ENCODE measurements at regions not wholly inside any gene's neighbourhood (a gene's known extent, or its start where the extent isn't known, plus 50 kb on each side); places are given as distances from the start of the nearest gene placed in this dataset.

DNA sequence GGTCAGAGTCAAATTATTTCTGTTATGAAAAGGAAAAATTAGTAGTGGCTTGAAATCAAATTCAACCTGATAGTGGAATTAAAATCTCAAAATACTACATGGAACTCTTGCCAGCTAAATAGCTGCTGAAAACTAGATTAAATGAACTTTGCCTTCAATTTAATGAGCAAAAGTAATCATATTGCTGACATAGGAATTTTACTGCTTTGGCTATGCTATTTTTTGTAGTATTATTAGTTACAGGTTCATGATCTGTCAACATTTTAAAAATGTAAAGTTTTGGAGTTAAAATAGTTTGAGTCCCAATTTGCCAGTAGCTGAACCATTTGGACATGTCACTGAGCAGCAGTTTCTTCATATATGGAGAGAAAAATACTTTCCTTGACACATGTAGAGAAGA, 81.4 kb downstream of the RERGL start:
- TF ChIP-seq, protein P1, sequence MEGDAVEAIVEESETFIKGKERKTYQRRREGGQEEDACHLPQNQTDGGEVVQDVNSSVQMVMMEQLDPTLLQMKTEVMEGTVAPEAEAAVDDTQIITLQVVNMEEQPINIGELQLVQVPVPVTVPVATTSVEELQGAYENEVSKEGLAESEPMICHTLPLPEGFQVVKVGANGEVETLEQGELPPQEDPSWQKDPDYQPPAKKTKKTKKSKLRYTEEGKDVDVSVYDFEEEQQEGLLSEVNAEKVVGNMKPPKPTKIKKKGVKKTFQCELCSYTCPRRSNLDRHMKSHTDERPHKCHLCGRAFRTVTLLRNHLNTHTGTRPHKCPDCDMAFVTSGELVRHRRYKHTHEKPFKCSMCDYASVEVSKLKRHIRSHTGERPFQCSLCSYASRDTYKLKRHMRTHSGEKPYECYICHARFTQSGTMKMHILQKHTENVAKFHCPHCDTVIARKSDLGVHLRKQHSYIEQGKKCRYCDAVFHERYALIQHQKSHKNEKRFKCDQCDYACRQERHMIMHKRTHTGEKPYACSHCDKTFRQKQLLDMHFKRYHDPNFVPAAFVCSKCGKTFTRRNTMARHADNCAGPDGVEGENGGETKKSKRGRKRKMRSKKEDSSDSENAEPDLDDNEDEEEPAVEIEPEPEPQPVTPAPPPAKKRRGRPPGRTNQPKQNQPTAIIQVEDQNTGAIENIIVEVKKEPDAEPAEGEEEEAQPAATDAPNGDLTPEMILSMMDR (IDR thresholded peaks at IDR 0.05) = no peak
- DNase-seq (ENCODE audit: low spot score) = no peak
- no peak overlapping the region for H3K27ac ChIP-seq
- no peak overlapping the region for H3K4me3 ChIP-seq

DNA sequence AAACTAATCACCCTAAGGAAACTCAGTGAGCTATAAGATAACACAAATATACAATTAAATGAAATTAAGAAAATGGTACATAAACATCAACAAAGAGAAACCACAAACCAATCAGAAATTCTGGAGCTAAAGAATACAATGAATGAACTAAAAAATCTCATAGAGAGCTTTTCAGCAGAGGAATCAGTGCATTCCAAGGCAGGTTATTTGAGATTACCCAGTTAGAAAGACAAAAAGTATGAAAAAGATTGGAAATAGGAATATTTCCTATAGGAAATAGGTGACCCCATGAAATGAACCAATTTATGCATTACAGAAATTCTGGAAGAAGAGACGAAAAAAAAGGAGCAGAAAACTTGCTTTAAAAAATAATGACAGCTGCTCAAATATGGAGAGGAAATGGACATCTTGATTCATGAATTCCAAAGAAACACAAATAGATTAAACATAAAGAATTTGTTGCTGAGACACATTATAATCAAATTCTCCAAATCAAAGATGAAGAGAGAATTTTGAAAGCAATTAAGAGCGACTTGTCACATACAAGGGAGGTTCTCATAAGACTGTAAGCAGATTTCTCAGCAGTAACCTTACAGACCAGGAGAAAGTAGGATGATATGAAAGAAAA, 90.7 kb downstream of the RERGL start:
- DNase-seq (ENCODE audit: low spot score) = no peak
- TF ChIP-seq, protein P1 (IDR thresholded peaks at IDR 0.05) = no peak
- no peak overlapping the region for H3K4me3 ChIP-seq
- H3K27ac ChIP-seq = no peak overlapping the region

DNA sequence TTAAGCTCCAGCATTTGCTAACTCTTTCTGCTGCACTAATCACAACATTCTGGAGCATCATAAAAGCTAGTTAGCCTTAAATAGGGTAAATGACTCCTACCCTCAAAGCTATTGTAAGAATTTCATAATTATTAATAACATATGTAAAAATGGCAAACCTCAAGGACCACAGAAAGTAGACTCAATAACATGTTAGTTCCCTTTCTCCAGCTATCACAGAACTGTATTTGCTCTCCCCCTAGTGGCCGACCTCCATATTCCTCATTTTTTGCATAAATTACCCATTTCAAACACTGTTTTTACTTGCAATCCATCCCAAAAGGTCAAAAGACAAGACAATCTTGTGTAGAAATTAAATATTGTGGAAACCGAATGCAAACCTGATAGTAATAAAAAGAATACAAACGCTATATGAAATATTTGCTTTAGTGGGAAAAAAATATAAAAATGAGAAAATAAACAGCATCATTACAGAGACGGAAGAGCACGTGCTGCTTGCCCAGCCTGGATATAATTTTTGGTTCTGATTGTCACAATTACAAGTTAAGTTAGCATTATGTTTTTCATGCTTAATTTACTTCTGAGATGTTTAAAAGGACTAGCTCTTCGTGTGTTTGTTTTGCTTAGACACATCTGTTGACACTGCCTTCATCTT, 97.9 kb downstream of the RERGL start:
- no peak for DNase-seq (ENCODE audit: low spot score)
- no peak overlapping the region for H3K27ac ChIP-seq
- H3K4me3 ChIP-seq = no peak overlapping the region
- TF ChIP-seq, protein P1 (IDR thresholded peaks at IDR 0.05) = peak; percentile 38

DNA sequence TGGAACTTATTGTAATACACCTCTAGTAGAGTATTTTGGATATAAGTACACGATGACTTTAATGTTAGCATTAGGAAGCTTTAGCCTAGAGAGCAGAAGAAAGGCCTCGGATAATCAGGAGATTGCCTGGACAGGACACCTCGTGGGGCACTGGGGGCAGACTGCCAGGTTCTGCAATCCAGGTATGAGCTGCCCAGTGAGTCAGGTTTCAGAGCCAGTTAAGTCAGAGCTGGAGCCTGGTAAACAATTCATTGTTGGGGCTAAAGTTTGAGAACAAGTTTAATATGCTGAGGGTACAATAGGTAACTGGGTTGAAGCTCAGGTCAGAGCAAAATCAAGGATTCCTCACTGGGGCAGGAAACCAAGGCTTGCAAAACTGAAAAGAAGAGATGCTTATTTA, 107.4 kb downstream of the RERGL start:
- DNase-seq (ENCODE audit: low spot score) = no peak
- H3K4me3 ChIP-seq = no peak overlapping the region
- TF ChIP-seq, protein P1 (IDR thresholded peaks at IDR 0.05) = no peak
- H3K27ac ChIP-seq = no peak overlapping the region

DNA sequence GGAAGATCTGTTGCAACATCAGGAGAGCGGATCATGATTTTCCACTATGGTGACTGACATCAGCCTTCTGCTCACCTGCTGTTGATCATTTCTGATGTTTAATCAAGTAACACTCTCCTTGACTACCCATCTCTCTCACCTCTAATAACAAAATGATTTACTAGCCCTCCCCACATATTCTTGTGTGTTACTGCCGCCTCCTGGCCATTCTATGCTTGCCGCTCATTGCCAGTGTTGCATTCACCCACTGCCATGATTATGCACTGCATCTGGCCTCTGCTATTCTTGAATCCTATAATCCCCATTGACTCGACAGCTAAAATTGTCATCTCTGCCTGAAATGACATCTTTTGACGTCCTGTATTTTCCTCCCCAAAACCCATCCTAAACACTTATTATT, 113.8 kb downstream of the RERGL start:
- Histone ChIP-seq H3K27ac (no peak overlapping the region), H3K4me3 (no peak overlapping the region)
- TF ChIP-seq, protein P1 (IDR thresholded peaks at IDR 0.05) = no peak
- no peak for DNase-seq (ENCODE audit: low spot score)

DNA sequence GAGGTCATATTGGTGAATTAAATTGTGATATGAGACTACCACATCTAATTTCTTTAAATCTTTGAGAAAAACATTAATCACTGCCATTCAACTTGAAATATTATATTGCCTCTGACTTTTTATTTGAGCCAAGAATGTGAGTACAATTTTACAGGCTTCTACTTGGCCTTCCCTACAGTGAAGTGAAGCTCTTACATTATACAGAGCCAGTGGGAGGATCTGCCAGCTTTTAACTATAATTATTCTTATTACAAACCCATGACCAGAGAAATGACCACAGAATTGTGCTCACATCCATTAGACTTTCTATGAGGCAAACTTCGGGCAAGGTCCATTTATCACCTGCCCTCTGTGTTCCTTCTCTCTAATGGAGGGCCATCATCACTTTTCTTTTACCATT, 114.2 kb downstream of the RERGL start:
- no peak for DNase-seq (ENCODE audit: low spot score)
- TF ChIP-seq, protein P1 (IDR thresholded peaks at IDR 0.05) = no peak
- H3K4me3 ChIP-seq = no peak overlapping the region
- no peak overlapping the region for H3K27ac ChIP-seq

DNA sequence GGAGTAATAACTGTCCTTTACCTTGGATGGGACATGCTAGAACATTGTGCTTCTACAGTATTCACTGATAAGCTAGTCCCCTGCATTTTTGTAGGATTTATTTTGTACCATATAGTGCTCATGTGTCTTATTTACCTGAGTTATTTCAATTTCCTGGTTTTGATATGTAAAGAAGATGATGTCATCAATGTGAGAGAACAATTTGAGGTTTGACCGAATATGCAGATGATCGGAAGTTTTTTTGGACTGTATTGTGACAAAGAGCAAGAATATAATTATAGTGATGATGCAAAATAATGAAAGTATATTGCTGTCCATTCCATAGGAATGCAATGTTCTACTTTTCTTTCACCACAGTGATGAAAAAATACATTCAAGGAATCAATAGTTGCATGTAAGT, 114.8 kb downstream of the RERGL start:
- Histone ChIP-seq H3K27ac (no peak overlapping the region), H3K4me3 (no peak overlapping the region)
- DNase-seq (ENCODE audit: low spot score) = no peak
- TF ChIP-seq, protein P1 (IDR thresholded peaks at IDR 0.05) = no peak
